ENCODE measurements at regions not wholly inside any gene's neighbourhood (a gene's known extent, or its start where the extent isn't known, plus 50 kb on each side); places are given as distances from the start of the nearest gene placed in this dataset.

- no peak for TF ChIP-seq CTCF (IDR thresholded peaks at IDR 0.05; ENCODE audit: low read depth, low read length, poor library complexity, severe bottlenecking)
- no peak for TF ChIP-seq EZH2phosphoT487 (IDR thresholded peaks at IDR 0.05; ENCODE audit: borderline replicate concordance, low read length)
Measured at GRCh38 chr18:56202678-56203077, 435.7 kb downstream of the TXNL1 start.
